OCI-LY1 (cell line): ENCODE measurements at regions not wholly inside any gene's neighbourhood (a gene's known extent, or its start where the extent isn't known, plus 50 kb on each side); places are given as distances from the start of the nearest gene placed in this dataset.

ENCODE experiments used
- H2AFZ ChIP-seq: fragments of 200-600 bp; sonication (generic), shearing (Covaris generic); 2 replicates; pipeline ENCODE4 v1.6.0; 2014; ENCODE audit warnings: antibody characterized with exemption, mild to moderate bottlenecking, low read length
- H3F3A ChIP-seq: fragments of 200-600 bp; sonication (generic), shearing (Covaris generic); 2 replicates; pipeline ENCODE4 v1.6.0; 2014; ENCODE audit warnings: mild to moderate bottlenecking, antibody characterized with exemption, low read length, moderate library complexity; ENCODE audit not compliant: insufficient read depth
- H3K27ac ChIP-seq: fragments of 200-600 bp; sonication (generic); 2 replicates; pipeline ENCODE4 v1.5.1; 2014; ENCODE audit warnings: low read length, mixed run types, mild to moderate bottlenecking, low read depth; ENCODE audit not compliant: poor library complexity, severe bottlenecking
- H3K27me3 ChIP-seq: fragments of 200-600 bp; sonication (generic); 2 replicates; pipeline ENCODE4 v1.6.0; 2014; ENCODE audit warnings: antibody characterized with exemption, mild to moderate bottlenecking, low read length, moderate library complexity; ENCODE audit not compliant: insufficient read depth
- H3K36me3 ChIP-seq: fragments of 200-600 bp; sonication (generic); 2 replicates; pipeline ENCODE4 v1.6.1; 2014; ENCODE audit warnings: mild to moderate bottlenecking, antibody characterized with exemption, low read length, moderate library complexity, mixed read lengths; ENCODE audit not compliant: insufficient read depth
- H3K4me1 ChIP-seq: fragments of 200-600 bp; sonication (generic); 2 replicates; pipeline ENCODE4 v1.5.1; 2014; ENCODE audit warnings: mild to moderate bottlenecking, low read length, moderate library complexity; ENCODE audit not compliant: insufficient read depth, severe bottlenecking
- H3K4me2 ChIP-seq: fragments of 200-600 bp; sonication (generic), shearing (Covaris generic); 2 replicates; pipeline ENCODE4 v1.6.1; 2014; ENCODE audit warnings: low read length
- H3K4me3 ChIP-seq: fragments of 200-600 bp; sonication (generic); 2 replicates; pipeline ENCODE4 v1.5.1; 2014; ENCODE audit warnings: low read length, low read depth, mild to moderate bottlenecking, mixed read lengths; ENCODE audit not compliant: poor library complexity, severe bottlenecking
- H3K79me2 ChIP-seq: fragments of 200-600 bp; shearing (Covaris generic); 2 replicates; pipeline ENCODE4 v1.6.1; 2016; ENCODE audit warnings: mixed run types, low read length, mixed read lengths; ENCODE audit not compliant: insufficient read depth
- H3K9ac ChIP-seq: fragments of 200-600 bp; sonication (generic), shearing (Covaris generic); 2 replicates; pipeline ENCODE4 v1.6.1; 2014; ENCODE audit warnings: mild to moderate bottlenecking, low read length, mixed read lengths
- H3K9me2 ChIP-seq: fragments of 200-600 bp; sonication (generic), shearing (Covaris generic); 2 replicates; pipeline ENCODE4 v1.6.1; 2014; ENCODE audit warnings: low read depth, mild to moderate bottlenecking, low read length, mixed read lengths
- H3K9me3 ChIP-seq: fragments of 200-600 bp; shearing (Covaris generic); 2 replicates; pipeline ENCODE4 v1.6.1; 2014; ENCODE audit warnings: low read length, mixed read lengths
- H4K20me1 ChIP-seq: fragments of 200-600 bp; sonication (generic), shearing (Covaris generic); 2 replicates; pipeline ENCODE4 v1.6.0; 2016; ENCODE audit warnings: mild to moderate bottlenecking, low read length; ENCODE audit not compliant: insufficient read depth
- EZH2 ChIP-seq: fragments of 200-600 bp; sonication (generic), shearing (Covaris generic); IDR thresholded peaks from 2 replicates; pipeline ENCODE4 v1.8.0; 2017; ENCODE audit warnings: borderline replicate concordance, mixed run types, mild to moderate bottlenecking, antibody characterized with exemption, low read length, moderate library complexity, mixed read lengths
- TF ChIP-seq, protein P1 (sequence below): fragments of 200-600 bp; sonication (generic), shearing (Covaris generic); IDR thresholded peaks from 2 replicates; pipeline ENCODE4 v1.5.1; 2017; ENCODE audit warnings: mild to moderate bottlenecking, antibody characterized with exemption, low read length, moderate library complexity, mixed read lengths

GRCh38 chr18:10018289-10018688 is 104.5 kb downstream of the VAPA start:
- TF ChIP-seq EZH2: no peak
- TF ChIP-seq, protein P1, sequence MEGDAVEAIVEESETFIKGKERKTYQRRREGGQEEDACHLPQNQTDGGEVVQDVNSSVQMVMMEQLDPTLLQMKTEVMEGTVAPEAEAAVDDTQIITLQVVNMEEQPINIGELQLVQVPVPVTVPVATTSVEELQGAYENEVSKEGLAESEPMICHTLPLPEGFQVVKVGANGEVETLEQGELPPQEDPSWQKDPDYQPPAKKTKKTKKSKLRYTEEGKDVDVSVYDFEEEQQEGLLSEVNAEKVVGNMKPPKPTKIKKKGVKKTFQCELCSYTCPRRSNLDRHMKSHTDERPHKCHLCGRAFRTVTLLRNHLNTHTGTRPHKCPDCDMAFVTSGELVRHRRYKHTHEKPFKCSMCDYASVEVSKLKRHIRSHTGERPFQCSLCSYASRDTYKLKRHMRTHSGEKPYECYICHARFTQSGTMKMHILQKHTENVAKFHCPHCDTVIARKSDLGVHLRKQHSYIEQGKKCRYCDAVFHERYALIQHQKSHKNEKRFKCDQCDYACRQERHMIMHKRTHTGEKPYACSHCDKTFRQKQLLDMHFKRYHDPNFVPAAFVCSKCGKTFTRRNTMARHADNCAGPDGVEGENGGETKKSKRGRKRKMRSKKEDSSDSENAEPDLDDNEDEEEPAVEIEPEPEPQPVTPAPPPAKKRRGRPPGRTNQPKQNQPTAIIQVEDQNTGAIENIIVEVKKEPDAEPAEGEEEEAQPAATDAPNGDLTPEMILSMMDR: no peak
- Histone ChIP-seq H3K4me1 (no peaks in the 10 kb centered on the region), H2AFZ (no peak overlapping the region), H3K9me2 (no peaks in the 10 kb centered on the region), H4K20me1 (no peaks in the 10 kb centered on the region), H3K9ac (no peak overlapping the region), H3K27me3 (no peaks in the 10 kb centered on the region), H3K36me3 (no peaks in the 10 kb centered on the region), H3K9me3 (no peaks in the 10 kb centered on the region), H3F3A (no peaks in the 10 kb centered on the region), H3K4me2 (no peak overlapping the region), H3K79me2 (no peaks in the 10 kb centered on the region), H3K27ac (no peak overlapping the region), H3K4me3 (no peak overlapping the region)

GRCh38 chr18:10020171-10020570 is 106.4 kb downstream of the VAPA start:
- Histone ChIP-seq H3K27ac (no peak overlapping the region), H3K9me2 (no peaks in the 10 kb centered on the region), H3K4me1 (no peaks in the 10 kb centered on the region), H3K79me2 (no peaks in the 10 kb centered on the region), H3K4me2 (no peak overlapping the region), H3K9me3 (no peaks in the 10 kb centered on the region), H3K9ac (no peak overlapping the region), H4K20me1 (no peaks in the 10 kb centered on the region), H2AFZ (no peak overlapping the region), H3K4me3 (no peak overlapping the region), H3F3A (no peaks in the 10 kb centered on the region), H3K27me3 (no peaks in the 10 kb centered on the region), H3K36me3 (no peaks in the 10 kb centered on the region)
- TF ChIP-seq, protein P1: no peak
- no peak for TF ChIP-seq EZH2

DNA sequence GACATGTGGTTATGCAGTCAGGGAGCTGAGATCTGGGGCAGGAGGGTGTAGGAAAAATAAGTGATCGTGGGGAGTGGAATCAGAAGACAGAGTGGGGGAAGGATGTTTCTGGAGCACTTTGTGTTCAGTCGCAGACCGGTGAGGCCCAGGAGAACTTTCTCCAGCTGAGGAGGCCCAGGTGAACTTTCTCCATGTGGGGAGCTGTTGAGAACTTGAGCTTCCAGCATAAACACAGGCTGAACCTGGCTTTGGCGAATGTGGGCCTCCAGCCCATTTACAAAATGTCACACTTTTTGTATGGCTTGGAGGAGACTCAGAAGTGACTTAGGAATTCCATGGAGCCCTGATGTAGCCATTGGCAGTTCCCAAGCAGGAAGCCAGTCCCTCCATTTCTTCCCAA is 108.5 kb downstream of the VAPA start:
- H2AFZ ChIP-seq: no peak overlapping the region
- no peaks in the 10 kb centered on the region for H3K9me2 ChIP-seq
- H3K27ac ChIP-seq: no peak overlapping the region
- TF ChIP-seq EZH2: no peak
- TF ChIP-seq, protein P1: no peak
- H3K27me3 ChIP-seq: 0 out of 2 replicates have a peak, but pooled peaks cover 3% of the 10 kb centered on the region
- no peak overlapping the region for H3K4me2 ChIP-seq
- no peaks in the 10 kb centered on the region for H3F3A ChIP-seq
- no peaks in the 10 kb centered on the region for H4K20me1 ChIP-seq
- H3K4me1 ChIP-seq: no peaks in the 10 kb centered on the region
- H3K9ac ChIP-seq: no peak overlapping the region
- no peaks in the 10 kb centered on the region for H3K9me3 ChIP-seq
- no peak overlapping the region for H3K4me3 ChIP-seq
- no peaks in the 10 kb centered on the region for H3K79me2 ChIP-seq
- H3K36me3 ChIP-seq: no peaks in the 10 kb centered on the region
